Activated naive CD8-positive, alpha-beta T cell treated with anti-CD3 and anti-CD28 coated beads, Interleukin-2, amount 50 U/mL, for 16 hours (primary cell): ENCODE measurements at regions not wholly inside any gene's neighbourhood (a gene's known extent, or its start where the extent isn't known, plus 50 kb on each side); places are given as distances from the start of the nearest gene placed in this dataset.

ENCODE experiments used
- DNase-seq: peaks from one replicate; pipeline ENCODE4 v3.0.0-alpha.2; 2020; ENCODE audit warnings: low read depth, low spot score

- DNase-seq, result no peak
Observed at GRCh38 chr7:131619336-131620305, 63.2 kb upstream of the PODXL start.

DNA sequence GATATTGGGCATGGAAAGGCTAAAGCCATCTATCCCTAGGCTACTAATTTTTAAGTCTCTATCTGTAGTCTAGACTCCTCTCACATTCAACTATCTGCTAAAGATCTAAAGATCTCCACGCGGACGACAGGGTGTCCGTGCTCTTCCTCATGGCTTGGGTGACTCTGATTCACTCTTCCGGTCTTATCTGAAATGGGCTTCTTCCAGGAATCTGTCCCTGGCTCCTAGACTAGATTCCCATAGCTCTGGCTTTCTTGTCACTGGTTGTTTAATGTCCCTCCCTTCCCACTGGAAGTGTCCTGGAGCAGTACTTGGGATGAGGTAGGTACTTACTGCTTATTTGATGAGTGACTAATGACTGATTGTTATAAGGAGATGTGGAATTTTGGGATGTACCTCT, 62.0 kb upstream of the PODXL start:
- no peak for DNase-seq

DNA sequence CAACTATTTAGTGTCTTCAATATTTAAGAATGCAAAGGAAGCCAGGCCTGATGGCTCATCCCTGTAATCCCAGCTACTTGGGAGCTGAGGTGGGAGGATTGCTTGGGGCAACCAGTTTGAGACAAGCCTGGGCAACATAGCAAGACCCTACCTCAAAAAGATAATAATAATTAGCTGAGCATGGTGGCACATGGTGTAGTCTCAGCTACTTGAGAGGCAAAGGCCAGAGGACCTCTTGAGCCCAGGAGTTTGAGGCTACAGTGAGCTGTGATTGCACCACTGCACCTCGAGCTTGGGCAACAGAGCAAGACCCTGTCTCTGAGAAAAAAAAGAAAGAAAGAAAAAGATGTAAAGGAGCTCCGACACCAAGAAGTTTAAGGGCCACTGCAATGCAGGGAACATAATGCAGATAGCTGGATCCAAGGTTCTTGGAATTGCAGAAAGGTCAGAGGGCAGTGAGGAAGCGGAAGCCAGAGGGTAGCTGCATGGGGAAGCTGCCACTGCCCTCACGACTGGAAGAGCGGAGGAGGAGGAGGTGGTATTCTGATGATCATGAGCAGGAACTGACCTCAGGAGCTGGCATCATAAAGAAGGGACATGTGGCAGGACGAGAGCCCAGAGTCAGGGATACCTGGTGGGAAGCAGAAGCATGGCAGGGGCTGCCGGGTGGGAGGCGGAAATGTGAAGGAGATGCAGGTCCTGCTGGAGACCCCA, 60.2 kb upstream of the PODXL start:
- DNase-seq, result no peak

DNA sequence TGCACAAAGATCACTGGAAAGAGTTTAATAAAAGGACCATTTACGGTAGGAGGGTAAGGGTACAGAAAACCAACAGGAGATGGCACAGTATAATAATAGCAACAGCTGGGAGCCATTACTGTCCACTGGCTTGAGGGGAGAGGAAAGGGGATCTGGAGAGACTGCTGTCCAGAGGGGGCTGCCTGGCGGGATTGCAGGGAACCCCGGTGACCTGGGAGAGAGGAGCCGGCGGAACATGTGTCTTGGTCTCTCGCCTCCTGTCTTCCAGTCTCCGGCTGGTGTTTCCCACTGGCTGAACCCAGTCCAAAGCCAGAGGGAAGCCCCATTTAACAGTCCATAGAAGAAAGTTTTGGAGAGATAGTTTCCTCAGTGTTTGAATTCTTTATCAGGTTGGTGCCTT, 57.5 kb upstream of the PODXL start:
- DNase-seq, result no peak

DNA sequence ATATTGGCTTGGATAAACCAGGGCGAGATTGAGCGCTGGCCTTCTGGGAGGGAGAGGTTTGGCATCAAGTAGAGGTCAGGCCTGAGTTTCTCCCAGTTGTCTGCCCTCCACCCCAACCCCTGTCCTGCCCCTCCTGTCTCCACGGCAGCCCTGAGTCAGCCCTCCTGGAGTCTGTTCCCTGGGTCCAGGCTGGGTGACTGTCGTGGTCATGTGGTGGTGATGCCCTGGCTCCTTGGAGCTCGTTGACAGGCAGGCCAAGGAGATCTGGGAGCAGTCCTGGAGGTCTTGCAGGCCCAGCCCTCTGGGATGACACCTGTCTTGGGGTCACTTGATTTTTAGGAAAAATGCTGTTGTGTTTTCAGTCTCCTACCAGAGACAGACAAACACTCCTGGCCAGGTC, 53.6 kb upstream of the PODXL start:
- no peak for DNase-seq

GRCh38 chr7:131608116-131608500, 51.7 kb upstream of the PODXL start:
- DNase-seq, result no peak

GRCh38 chr7:131607291-131608115, 51.1 kb upstream of the PODXL start:
- DNase-seq, result no peak

DNA sequence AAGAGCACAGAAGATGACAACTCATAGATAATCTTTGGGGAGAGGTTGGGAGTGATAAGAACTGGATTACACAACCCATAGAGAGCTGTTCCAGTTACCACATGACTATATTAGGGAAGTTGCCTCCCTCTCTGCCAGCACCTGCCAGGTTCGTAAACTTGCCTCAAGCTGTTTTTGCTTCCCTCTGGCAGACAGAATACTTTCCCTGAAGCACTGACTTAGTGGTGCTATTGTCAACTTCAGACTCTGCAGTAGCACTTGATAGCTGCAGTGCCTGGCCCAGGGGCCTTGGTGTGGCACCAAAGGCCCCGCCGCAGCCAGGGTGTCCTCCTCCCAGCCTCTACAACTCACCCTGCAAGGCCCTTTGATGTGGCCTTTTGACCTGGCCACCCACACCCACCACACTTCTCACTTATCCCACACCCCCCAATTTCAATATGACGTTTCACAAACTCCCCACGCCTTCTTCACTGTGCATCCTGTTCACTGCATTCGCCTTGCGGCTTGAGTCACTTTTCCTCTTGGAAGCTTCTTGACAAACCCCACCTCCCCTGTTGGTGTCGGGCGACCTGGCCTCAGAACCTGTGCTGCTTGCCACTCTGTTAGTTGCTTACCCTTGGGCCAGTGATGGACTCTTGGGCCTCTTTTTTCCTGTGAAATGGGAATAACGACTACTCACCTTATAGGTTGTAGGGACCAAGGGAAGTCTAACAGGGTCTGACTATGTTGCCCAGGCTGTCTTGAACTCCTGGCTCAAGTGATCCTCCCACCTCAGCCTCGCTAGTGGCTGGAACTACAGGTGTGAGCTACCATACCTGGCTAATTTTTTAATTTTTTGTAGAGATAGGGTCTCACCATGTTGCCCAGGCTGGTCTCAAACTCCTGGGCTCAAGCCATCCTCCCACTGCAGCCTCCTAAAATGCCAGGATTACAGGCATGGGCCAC, 50.2 kb upstream of the PODXL start:
- no peak for DNase-seq
